GM12865 (cell line): ENCODE measurements at regions not wholly inside any gene's neighbourhood (a gene's known extent, or its start where the extent isn't known, plus 50 kb on each side); places are given as distances from the start of the nearest gene placed in this dataset.

ENCODE experiments used
- DNase-seq: peaks from one replicate; pipeline ENCODE4 v3.0.0; 2010; ENCODE audit warnings: low read depth
- H3K4me3 ChIP-seq: 2 replicates; pipeline ENCODE4 v1.5.1; 2011; ENCODE audit warnings: mild to moderate bottlenecking, low read depth, low read length, control low read depth
- CTCF ChIP-seq: IDR thresholded peaks from 2 replicates; pipeline ENCODE4 v1.5.1; 2011; ENCODE audit warnings: low read length, control low read depth, low read depth, inconsistent platforms; ENCODE audit not compliant: insufficient read depth; ENCODE audit errors: missing control alignments

GRCh38 chr4:59956366-59956765, 1243.8 kb upstream of the ADGRL3 start:
- DNase-seq = no peak
- H3K4me3 ChIP-seq = no peak overlapping the region
- no peak for TF ChIP-seq CTCF

- TF ChIP-seq CTCF = no peak
- DNase-seq = no peak
- H3K4me3 ChIP-seq = no peak overlapping the region
Measured at GRCh38 chr4:59960143-59960542, 1240.0 kb upstream of the ADGRL3 start.

- DNase-seq = no peak
- no peak for TF ChIP-seq CTCF
Measured at GRCh38 chr4:59966758-59967157, 1233.4 kb upstream of the ADGRL3 start.

GRCh38 chr4:59968796-59969195, 1231.3 kb upstream of the ADGRL3 start:
- no peak for TF ChIP-seq CTCF
- no peak for DNase-seq
- no peak overlapping the region for H3K4me3 ChIP-seq

More at GRCh38 chr4:59966758-59967157, 1233.4 kb upstream of the ADGRL3 start:
- no peak overlapping the region for H3K4me3 ChIP-seq

GRCh38 chr4:59969909-59970308, 1230.2 kb upstream of the ADGRL3 start:
- TF ChIP-seq CTCF = no peak
- no peak for DNase-seq
- H3K4me3 ChIP-seq = no peak overlapping the region

- DNase-seq = no peak
- TF ChIP-seq CTCF = no peak
- H3K4me3 ChIP-seq = no peak overlapping the region
Measured at GRCh38 chr4:59971952-59972351, 1228.2 kb upstream of the ADGRL3 start.

GRCh38 chr4:59973492-59973891, 1226.6 kb upstream of the ADGRL3 start:
- no peak overlapping the region for H3K4me3 ChIP-seq
- DNase-seq = no peak
- TF ChIP-seq CTCF = no peak
